ENCODE measurements at regions not wholly inside any gene's neighbourhood (a gene's known extent, or its start where the extent isn't known, plus 50 kb on each side); places are given as distances from the start of the nearest gene placed in this dataset.

- TF ChIP-seq POLR2A (IDR thresholded peaks at IDR 0.05; ENCODE audit: low read depth, low read length) = no peak
- no peak for DNase-seq (ENCODE audit: insufficient read length, low spot score)
These were observed 201.7 kb downstream of the NUF2 start for GRCh38 chr1:163523375-163524029.

GRCh38 chr1:163528710-163529348, 207.1 kb downstream of the NUF2 start:
- DNase-seq (ENCODE audit: insufficient read length, low spot score) = no peak

More at GRCh38 chr1:163523375-163524029, 201.7 kb downstream of the NUF2 start:
- no peak for FAIRE-seq

GRCh38 chr1:163531345-163531744, 209.6 kb downstream of the NUF2 start:
- FAIRE-seq (no peak), DNase-seq (ENCODE audit: insufficient read length, low spot score) (no peak)
- no peak for TF ChIP-seq POLR2A (IDR thresholded peaks at IDR 0.05; ENCODE audit: low read depth, low read length)

More at GRCh38 chr1:163528710-163529348, 207.1 kb downstream of the NUF2 start:
- FAIRE-seq = no peak
- no peak for TF ChIP-seq POLR2A (IDR thresholded peaks at IDR 0.05; ENCODE audit: low read depth, low read length)

GRCh38 chr1:163535401-163535800, 213.6 kb downstream of the NUF2 start:
- no peak for FAIRE-seq
- DNase-seq (ENCODE audit: insufficient read length, low spot score) = no peak
- TF ChIP-seq POLR2A (IDR thresholded peaks at IDR 0.05; ENCODE audit: low read depth, low read length) = no peak

GRCh38 chr1:163535807-163536206, 214.1 kb downstream of the NUF2 start:
- TF ChIP-seq POLR2A (IDR thresholded peaks at IDR 0.05; ENCODE audit: low read depth, low read length) = no peak
- DNase-seq (ENCODE audit: insufficient read length, low spot score) (no peak), FAIRE-seq (no peak)

- DNase-seq (ENCODE audit: insufficient read length, low spot score) (no peak), FAIRE-seq (no peak)
- TF ChIP-seq POLR2A (IDR thresholded peaks at IDR 0.05; ENCODE audit: low read depth, low read length) = no peak
These were observed 216.1 kb downstream of the NUF2 start for GRCh38 chr1:163537809-163538208.

GRCh38 chr1:163538667-163539066, 216.9 kb downstream of the NUF2 start:
- FAIRE-seq = no peak
- no peak for DNase-seq (ENCODE audit: insufficient read length, low spot score)
- no peak for TF ChIP-seq POLR2A (IDR thresholded peaks at IDR 0.05; ENCODE audit: low read depth, low read length)

GRCh38 chr1:163540727-163541126, 219.0 kb downstream of the NUF2 start:
- TF ChIP-seq POLR2A (IDR thresholded peaks at IDR 0.05; ENCODE audit: low read depth, low read length) = no peak

GRCh38 chr1:163544441-163544840, 222.7 kb downstream of the NUF2 start:
- no peak for DNase-seq (ENCODE audit: insufficient read length, low spot score)
- FAIRE-seq = no peak
- no peak for TF ChIP-seq POLR2A (IDR thresholded peaks at IDR 0.05; ENCODE audit: low read depth, low read length)

More at GRCh38 chr1:163540727-163541126, 219.0 kb downstream of the NUF2 start:
- FAIRE-seq (no peak), DNase-seq (ENCODE audit: insufficient read length, low spot score) (no peak)

GRCh38 chr1:163558162-163558561, 236.4 kb downstream of the NUF2 start:
- DNase-seq (ENCODE audit: insufficient read length, low spot score) (no peak), FAIRE-seq (no peak)
- no peak for TF ChIP-seq POLR2A (IDR thresholded peaks at IDR 0.05; ENCODE audit: low read depth, low read length)

GRCh38 chr1:163561580-163562295, 240.0 kb downstream of the NUF2 start:
- DNase-seq (ENCODE audit: insufficient read length, low spot score) (no peak), FAIRE-seq (no peak)

GRCh38 chr1:163562355-163562754, 240.6 kb downstream of the NUF2 start:
- no peak for TF ChIP-seq POLR2A (IDR thresholded peaks at IDR 0.05; ENCODE audit: low read depth, low read length)
- DNase-seq (ENCODE audit: insufficient read length, low spot score) (no peak), FAIRE-seq (no peak)

More at GRCh38 chr1:163561580-163562295, 240.0 kb downstream of the NUF2 start:
- TF ChIP-seq POLR2A (IDR thresholded peaks at IDR 0.05; ENCODE audit: low read depth, low read length) = no peak

GRCh38 chr1:163565166-163565565, 243.4 kb downstream of the NUF2 start:
- no peak for TF ChIP-seq POLR2A (IDR thresholded peaks at IDR 0.05; ENCODE audit: low read depth, low read length)
- DNase-seq (ENCODE audit: insufficient read length, low spot score) (no peak), FAIRE-seq (no peak)

- TF ChIP-seq POLR2A (IDR thresholded peaks at IDR 0.05; ENCODE audit: low read depth, low read length) = no peak
- no peak for DNase-seq (ENCODE audit: insufficient read length, low spot score)
- FAIRE-seq = no peak
These were observed 248.3 kb downstream of the NUF2 start for GRCh38 chr1:163570071-163570470.

Measured in H54 (cell line).